K562 (cell line): ENCODE measurements at regions not wholly inside any gene's neighbourhood (a gene's known extent, or its start where the extent isn't known, plus 50 kb on each side); places are given as distances from the start of the nearest gene placed in this dataset.

Experiments used
- ATAC-seq: fragments of 200-7000 bp; cut with Tn5 transposase; 3 replicates; pipeline ENCODE4 v1.9.1; 2020; ENCODE audit warnings: moderate library complexity
- BruUV-seq: library from RNA; stranded (reverse); fragments of 400-500 nt; replicated peaks from 2 replicates; lab custom pipeline; 2021; lab: Mats Ljungman, UMichigan
- CTCF ChIA-PET: fragments of 300-600 bp; formaldehyde crosslinking; extraction: SDS; loops from one replicate; lab custom pipeline; 2021; ENCODE audit warnings: low intra/inter-chr PET ratio; lab: Yijun Ruan, JAX
- POLR2A ChIA-PET: fragments of 300-600, 350-650 bp; sonication (Branson Sonifier 250); formaldehyde crosslinking; extraction: SDS; loops from one replicate; lab custom pipeline; 2021; ENCODE audit warnings: antibody characterized with exemption, inconsistent platforms; lab: Yijun Ruan, JAX
- DNase-seq, 4 experiments: peaks; one replicate each; pipeline versions ENCODE4 v3.0.0 to v3.0.0-alpha.2; 2011 to 2018; ENCODE audit warnings: low spot score in 3 of 4, mixed read lengths in 3 of 4; ENCODE audit errors: extremely low read depth in 1 of 4
- FAIRE-seq: peaks from 2 replicates; lab custom pipeline; 2011; peaks lifted over from hg19 to GRCh38; lab: Jason Lieb, UNC
- H2AFZ ChIP-seq: 2 replicates; pipeline ENCODE4 v1.6.0; 2011; ENCODE audit warnings: low read depth, low read length, control low read depth, inconsistent platforms
- H3K27ac ChIP-seq: fragments of 200-600 bp; 3 replicates; pipeline ENCODE4 v1.8.0; 2011; ENCODE audit warnings: low read depth, mild to moderate bottlenecking, control low read depth, inconsistent platforms, low read length, moderate library complexity, mixed read lengths; ENCODE audit errors: extremely low read depth
- H3K27me3 ChIP-seq, 2 experiments: fragments of 300-600 bp in 1 of 2; 2 replicates in 1 of 2; 3 replicates in 1 of 2; pipeline versions ENCODE4 v1.6.0 to v1.8.0; 2011; ENCODE audit warnings: inconsistent platforms in 2 of 2, low read length in 2 of 2, mild to moderate bottlenecking in 1 of 2, mixed read lengths in 1 of 2, moderate library complexity in 1 of 2; ENCODE audit not compliant: control insufficient read depth in 2 of 2, insufficient read depth in 2 of 2
- H3K36me3 ChIP-seq: fragments of 300-600 bp; 3 replicates; pipeline ENCODE4 v1.8.0; 2011; ENCODE audit warnings: mild to moderate bottlenecking, low read length, inconsistent platforms; ENCODE audit not compliant: control insufficient read depth, insufficient read depth
- H3K4me1 ChIP-seq, 2 experiments: fragments of 200-600 bp in 1 of 2; replicated peaks in 1 of 2; 2 replicates in 1 of 2; 3 replicates in 1 of 2; pipeline versions ENCODE4 v1.5.1 to v1.8.0; 2011; ENCODE audit warnings: inconsistent platforms in 2 of 2, low read length in 2 of 2, mild to moderate bottlenecking in 1 of 2, mixed read lengths in 1 of 2, moderate library complexity in 1 of 2; ENCODE audit not compliant: control insufficient read depth in 2 of 2, insufficient read depth in 2 of 2
- H3K4me2 ChIP-seq: 2 replicates; pipeline ENCODE4 v1.6.1; 2011; ENCODE audit warnings: low read length, control low read depth, inconsistent platforms, mixed read lengths; ENCODE audit not compliant: insufficient read depth
- H3K4me3 ChIP-seq: fragments of 200-600 bp; sonication (generic), shearing (Covaris generic); 2 replicates; pipeline ENCODE4 v1.5.1; 2016; ENCODE audit warnings: control low read depth, inconsistent platforms
- H3K79me2 ChIP-seq: fragments of 200-600 bp; 3 replicates; pipeline ENCODE4 v1.8.0; 2011; ENCODE audit warnings: low read length, inconsistent platforms; ENCODE audit not compliant: control insufficient read depth, insufficient read depth
- H3K9ac ChIP-seq, 2 experiments: 2 replicates each; pipeline versions ENCODE4 v1.6.0 to v1.6.1; 2011; ENCODE audit warnings: low read depth in 2 of 2, low read length in 2 of 2, control low read depth in 1 of 2, inconsistent platforms in 1 of 2, mild to moderate bottlenecking in 1 of 2, mixed read lengths in 1 of 2; ENCODE audit not compliant: insufficient read depth in 1 of 2
- H3K9me1 ChIP-seq: one replicate; pipeline ENCODE4 v1.6.0; 2011; ENCODE audit warnings: inconsistent platforms, mild to moderate bottlenecking, low read length, moderate library complexity; ENCODE audit not compliant: control insufficient read depth, insufficient read depth
- H3K9me3 ChIP-seq: replicated peaks from 2 replicates; pipeline ENCODE4 v1.5.1; 2011; ENCODE audit warnings: low read depth, low read length, inconsistent platforms; ENCODE audit not compliant: control insufficient read depth, insufficient read depth
- H4K20me1 ChIP-seq: replicated peaks from 2 replicates; pipeline ENCODE4 v1.6.1; 2011; ENCODE audit warnings: low read length, inconsistent platforms, mixed read lengths; ENCODE audit not compliant: control insufficient read depth, insufficient read depth
- COPS2 ChIP-seq: fragments of 450-650 bp; conservative IDR thresholded peaks from 2 replicates; pipeline ENCODE4 v1.6.1; 2016; ENCODE audit warnings: mild to moderate bottlenecking, moderate library complexity
- CREB1 ChIP-seq, 2 experiments: sonication (generic) in 1 of 2; formaldehyde crosslinking in 1 of 2; IDR thresholded peaks; 2 replicates each; pipeline versions ENCODE4 v1.6.1 to v1.8.0; 2012 to 2022; ENCODE audit warnings: inconsistent platforms in 1 of 2, mild to moderate bottlenecking in 1 of 2, missing genetic modification reagents in 1 of 2, moderate library complexity in 1 of 2
- EP300 ChIP-seq: IDR thresholded peaks from 2 replicates; pipeline ENCODE4 v1.6.1; 2012; ENCODE audit warnings: low read length, improper control_type of control experiment
- HIVEP1 ChIP-seq: fragments of 250-450 bp; sonication (Bioruptor Pico); IDR thresholded peaks from 2 replicates; pipeline ENCODE4 v1.4.0; 2020; ENCODE audit warnings: mild to moderate bottlenecking
- MBD2 ChIP-seq: sonication (generic); IDR thresholded peaks from 2 replicates; pipeline ENCODE4 v1.6.1; 2016; ENCODE audit warnings: low read depth, borderline replicate concordance
- PCBP1 ChIP-seq: fragments of 200-400 bp; formaldehyde crosslinking; IDR thresholded peaks from 2 replicates; pipeline ENCODE4 v1.6.1; 2018; ENCODE audit warnings: mild to moderate bottlenecking, low read depth, low read length; ENCODE audit not compliant: poor library complexity, severe bottlenecking
- ZNF175 ChIP-seq: fragments of 200-800 bp; sonication (Bioruptor generic); IDR thresholded peaks from 2 replicates; pipeline ENCODE4 v1.6.1; 2016; ENCODE audit warnings: low read depth, mild to moderate bottlenecking, missing genetic modification characterization, missing compliant biosample characterization
- ZNF431 ChIP-seq: sonication (generic); formaldehyde crosslinking; IDR thresholded peaks from 2 replicates; pipeline ENCODE4 v1.8.0; 2022; ENCODE audit warnings: mild to moderate bottlenecking, missing genetic modification reagents
- ZNF830 ChIP-seq: fragments of 250-450 bp; sonication (Bioruptor Pico); IDR thresholded peaks from 2 replicates; pipeline ENCODE4 v1.5.0; 2021; ENCODE audit warnings: mild to moderate bottlenecking
- WGBS: fragments of 100-300 bp; shearing (Covaris generic); methylation state at CpG from one replicate; pipeline ENCODE4 v1.1.6; 2016; ENCODE audit warnings: low coverage, mixed read lengths; ENCODE audit not compliant: insufficient coverage; ENCODE audit errors: missing lambda C conversion rate; 5-methylcytosine and 5-hydroxymethylcytosine counted together
- in situ Hi-C: fragments of 300-500 bp; cut with MboI; formaldehyde crosslinking; loops from 4 replicates; pipeline ENCODE4 v1.15.0; 2018; ENCODE audit warnings: inconsistent platforms, mixed read lengths
- intact Hi-C: fragments of 100-400 bp; cut with micrococcal nuclease; formaldehyde crosslinking; loops from 2 replicates; pipeline ENCODE4 v1.14.2; 2022
- TF ChIP-seq, protein P1 (sequence below): fragments of 250-450 bp; sonication (Bioruptor Pico); IDR thresholded peaks from 2 replicates; pipeline ENCODE4 v1.8.0; 2021; ENCODE audit warnings: mild to moderate bottlenecking, moderate library complexity
- TF ChIP-seq, protein P2 (sequence below): fragments of 250-450 bp; sonication (Bioruptor Pico); IDR thresholded peaks from 2 replicates; pipeline ENCODE4 v1.5.0; 2020; ENCODE audit warnings: mild to moderate bottlenecking, borderline replicate concordance
- TF ChIP-seq, protein P3 (sequence below): fragments of 250-450 bp; sonication (Bioruptor Pico); IDR thresholded peaks from 2 replicates; pipeline ENCODE4 v1.4.0; 2020; ENCODE audit warnings: mild to moderate bottlenecking, moderate library complexity

DNA sequence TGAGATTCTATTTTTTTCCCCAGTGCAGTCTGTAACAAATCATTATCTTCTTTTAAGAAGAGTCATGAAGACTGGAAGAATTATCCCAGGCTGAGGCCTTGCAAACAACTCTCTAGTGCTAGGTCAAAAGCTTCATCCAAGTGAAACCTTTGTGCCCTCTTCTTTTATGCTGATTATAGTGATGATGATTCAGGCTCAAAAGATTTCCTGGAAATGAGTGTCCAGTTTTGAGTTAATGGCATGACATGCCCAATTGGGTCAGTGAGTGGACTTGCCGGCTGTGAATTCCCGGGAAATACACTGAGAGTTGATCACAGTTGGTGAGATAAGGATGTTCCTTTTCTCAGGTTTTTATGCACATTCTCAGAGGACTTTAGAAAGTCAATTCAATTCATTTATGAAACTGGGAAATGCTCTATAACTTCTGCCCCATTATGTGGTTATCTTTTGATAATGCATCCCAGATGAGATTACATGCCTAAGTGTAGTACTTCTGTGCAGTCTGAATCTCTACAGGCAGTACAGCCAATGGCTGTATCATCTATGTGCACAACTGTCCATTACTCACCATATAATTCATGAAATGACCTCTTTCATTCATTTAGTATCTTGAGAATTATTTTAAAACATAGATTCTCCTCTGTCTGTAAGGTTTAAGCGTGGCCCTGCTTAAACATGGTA, 66.2 kb downstream of the S1PR1 start:
- Histone ChIP-seq H3K4me1 (no peaks in the 10 kb centered on the region), H3K4me2 (no peak overlapping the region), H3K79me2 (no peaks in the 10 kb centered on the region), H4K20me1 (no peaks in the 10 kb centered on the region), H3K9ac (no peak overlapping the region), H3K27me3 (peaks cover 2 to 5% of the 10 kb centered on the region in 2 experiments; a peak in 1 of 5 replicates), H2AFZ (no peak overlapping the region), H3K4me3 (no peak overlapping the region), H3K9me1 (no peaks in the 10 kb centered on the region), H3K36me3 (no peaks in the 10 kb centered on the region), H3K27ac (no peak overlapping the region), H3K9me3 (no peaks in the 10 kb centered on the region)
- ChIA-PET CTCF (no interaction called here), POLR2A (interaction anchor here (0.5 kb wide), 1 partner anchor 36 kb away, joined by 3 read pairs; no protein-coding TSS in a partner anchor)
- DNase-seq (no peak), FAIRE-seq (no peak), ATAC-seq (no peak)
- BruUV-seq: no TSS peak
- 2% methylated on average over 3 of the region's 3 CpGs for WGBS
- intact Hi-C loops: no loop called here
- in situ Hi-C loops: no loop called here
- TF ChIP-seq HIVEP1 (CRISPR knock-in tag) (no peak), MBD2 (no peak), ZNF431 (CRISPR knock-in tag) (no peak), CREB1 (IDR thresholded peaks at IDR 0.05) (no peak), CREB1 (CRISPR knock-in tag; IDR thresholded peaks at IDR 0.05) (no peak), PCBP1 (no peak), ZNF175 (CRISPR knock-in tag) (no peak), EP300 (no peak), ZNF830 (CRISPR knock-in tag) (no peak), COPS2 (no peak)
- TF ChIP-seq, protein P1, sequence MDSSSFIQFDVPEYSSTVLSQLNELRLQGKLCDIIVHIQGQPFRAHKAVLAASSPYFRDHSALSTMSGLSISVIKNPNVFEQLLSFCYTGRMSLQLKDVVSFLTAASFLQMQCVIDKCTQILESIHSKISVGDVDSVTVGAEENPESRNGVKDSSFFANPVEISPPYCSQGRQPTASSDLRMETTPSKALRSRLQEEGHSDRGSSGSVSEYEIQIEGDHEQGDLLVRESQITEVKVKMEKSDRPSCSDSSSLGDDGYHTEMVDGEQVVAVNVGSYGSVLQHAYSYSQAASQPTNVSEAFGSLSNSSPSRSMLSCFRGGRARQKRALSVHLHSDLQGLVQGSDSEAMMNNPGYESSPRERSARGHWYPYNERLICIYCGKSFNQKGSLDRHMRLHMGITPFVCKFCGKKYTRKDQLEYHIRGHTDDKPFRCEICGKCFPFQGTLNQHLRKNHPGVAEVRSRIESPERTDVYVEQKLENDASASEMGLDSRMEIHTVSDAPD (CRISPR knock-in tag): no peak
- TF ChIP-seq, protein P2, sequence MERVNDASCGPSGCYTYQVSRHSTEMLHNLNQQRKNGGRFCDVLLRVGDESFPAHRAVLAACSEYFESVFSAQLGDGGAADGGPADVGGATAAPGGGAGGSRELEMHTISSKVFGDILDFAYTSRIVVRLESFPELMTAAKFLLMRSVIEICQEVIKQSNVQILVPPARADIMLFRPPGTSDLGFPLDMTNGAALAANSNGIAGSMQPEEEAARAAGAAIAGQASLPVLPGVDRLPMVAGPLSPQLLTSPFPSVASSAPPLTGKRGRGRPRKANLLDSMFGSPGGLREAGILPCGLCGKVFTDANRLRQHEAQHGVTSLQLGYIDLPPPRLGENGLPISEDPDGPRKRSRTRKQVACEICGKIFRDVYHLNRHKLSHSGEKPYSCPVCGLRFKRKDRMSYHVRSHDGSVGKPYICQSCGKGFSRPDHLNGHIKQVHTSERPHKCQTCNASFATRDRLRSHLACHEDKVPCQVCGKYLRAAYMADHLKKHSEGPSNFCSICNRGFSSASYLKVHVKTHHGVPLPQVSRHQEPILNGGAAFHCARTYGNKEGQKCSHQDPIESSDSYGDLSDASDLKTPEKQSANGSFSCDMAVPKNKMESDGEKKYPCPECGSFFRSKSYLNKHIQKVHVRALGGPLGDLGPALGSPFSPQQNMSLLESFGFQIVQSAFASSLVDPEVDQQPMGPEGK: no peak
- TF ChIP-seq, protein P3, sequence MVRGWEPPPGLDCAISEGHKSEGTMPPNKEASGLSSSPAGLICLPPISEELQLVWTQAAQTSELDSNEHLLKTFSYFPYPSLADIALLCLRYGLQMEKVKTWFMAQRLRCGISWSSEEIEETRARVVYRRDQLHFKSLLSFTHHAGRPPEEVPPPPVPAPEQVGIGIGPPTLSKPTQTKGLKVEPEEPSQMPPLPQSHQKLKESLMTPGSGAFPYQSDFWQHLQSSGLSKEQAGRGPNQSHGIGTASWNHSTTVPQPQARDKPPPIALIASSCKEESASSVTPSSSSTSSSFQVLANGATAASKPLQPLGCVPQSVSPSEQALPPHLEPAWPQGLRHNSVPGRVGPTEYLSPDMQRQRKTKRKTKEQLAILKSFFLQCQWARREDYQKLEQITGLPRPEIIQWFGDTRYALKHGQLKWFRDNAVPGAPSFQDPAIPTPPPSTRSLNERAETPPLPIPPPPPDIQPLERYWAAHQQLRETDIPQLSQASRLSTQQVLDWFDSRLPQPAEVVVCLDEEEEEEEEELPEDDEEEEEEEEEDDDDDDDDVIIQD (CRISPR knock-in tag): no peak
